Epithelial cell of esophagus (primary cell): ENCODE measurements at regions not wholly inside any gene's neighbourhood (a gene's known extent, or its start where the extent isn't known, plus 50 kb on each side); places are given as distances from the start of the nearest gene placed in this dataset.
"Not testable (repeated sequence)": the region's sequence is repeated elsewhere in the genome, so short reads cannot be mapped to it uniquely, and the experiment has no call there.

ENCODE experiments used
- DNase-seq: peaks from one replicate; pipeline ENCODE4 v3.0.0; 2010; ENCODE audit warnings: low read depth
- H3K4me3 ChIP-seq: 2 replicates; pipeline ENCODE4 v1.5.1; 2011; ENCODE audit warnings: mild to moderate bottlenecking, low read length, control low read depth
- CTCF ChIP-seq: IDR thresholded peaks from 2 replicates; pipeline ENCODE4 v1.5.1; 2011; ENCODE audit warnings: low read depth, mild to moderate bottlenecking, low read length, control low read depth, inconsistent platforms; ENCODE audit not compliant: insufficient read depth; ENCODE audit errors: missing control alignments

GRCh38 chr10:28769091-28769604 is 91.8 kb downstream of the BAMBI start:
- no peak overlapping the region for H3K4me3 ChIP-seq
- TF ChIP-seq CTCF: no peak
- DNase-seq: no peak

GRCh38 chr10:28771580-28772090 is 94.3 kb downstream of the BAMBI start:
- not testable (repeated sequence) for H3K4me3 ChIP-seq, DNase-seq

GRCh38 chr10:28774051-28774995 is 97.0 kb downstream of the BAMBI start:
- DNase-seq: no peak
- no peak overlapping the region for H3K4me3 ChIP-seq
- no peak for TF ChIP-seq CTCF

- H3K4me3 ChIP-seq: no peak overlapping the region
- no peak for DNase-seq
- no peak for TF ChIP-seq CTCF
Measured at GRCh38 chr10:28775773-28776172, 98.5 kb downstream of the BAMBI start.

GRCh38 chr10:28776519-28776918 is 99.2 kb downstream of the BAMBI start:
- DNase-seq: no peak
- TF ChIP-seq CTCF: no peak
- no peak overlapping the region for H3K4me3 ChIP-seq

- no peak for TF ChIP-seq CTCF
- H3K4me3 ChIP-seq: no peak overlapping the region
- DNase-seq: no peak
Measured at GRCh38 chr10:28777911-28778310, 100.6 kb downstream of the BAMBI start.

- no peak overlapping the region for H3K4me3 ChIP-seq
- no peak for TF ChIP-seq CTCF
- DNase-seq: no peak
Measured at GRCh38 chr10:28778524-28778923, 101.2 kb downstream of the BAMBI start.
